ENCODE measurements at regions not wholly inside any gene's neighbourhood (a gene's known extent, or its start where the extent isn't known, plus 50 kb on each side); places are given as distances from the start of the nearest gene placed in this dataset.

- no peak for DNase-seq (ENCODE audit: low read depth in 1 of 2, low spot score in 2 of 2)
- ChIA-PET CTCF (ENCODE audit: partially characterized antibody) (interaction anchor here (0.6 to 4.0 kb wide), 34 partner anchors 9 to 772 kb away, joined by 3 to 42 read pairs (median 4); no protein-coding TSS in a partner anchor), POLR2A (ENCODE audit: partially characterized antibody) (interaction anchor here (1.1 kb wide), 1 partner anchor 15 kb away, joined by 3 read pairs; no protein-coding TSS in a partner anchor)
Measured at GRCh38 chr10:127679642-127680255, 57.2 kb upstream of the FOXI2 start.

More at GRCh38 chr10:127679642-127680255, 57.2 kb upstream of the FOXI2 start:
- Histone ChIP-seq H4K5ac (ENCODE audit: insufficient read length, low read depth, low read length) (no peak overlapping the region), H3K27ac (ENCODE audit: low read depth, low read length) (no peak overlapping the region), H3K23ac (ENCODE audit: insufficient read length) (no peak overlapping the region), H4K8ac (ENCODE audit: extremely low read depth, insufficient read depth, low read length) (no peak overlapping the region), H2BK12ac (ENCODE audit: low read depth, low read length) (no peak overlapping the region), H3K79me2 (ENCODE audit: control insufficient read depth in 1 of 2, insufficient read depth in 2 of 2, low read length in 2 of 2) (no peaks in the 10 kb centered on the region), H3K4me3 (ENCODE audit: extremely low read depth in 1 of 4, insufficient read depth in 2 of 4, low read depth in 3 of 4, low read length in 4 of 4) (no peak overlapping the region), H3K4me2 (ENCODE audit: insufficient read depth in 1 of 2, low read depth in 2 of 2, low read length in 2 of 2) (no peak overlapping the region), H3K79me1 (ENCODE audit: low read depth, low read length) (no peaks in the 10 kb centered on the region), H3K23me2 (ENCODE audit: low read depth, low read length) (no peaks in the 10 kb centered on the region), H3K9ac (replicated peaks in 1 of 4; ENCODE audit: extremely low read depth in 1 of 4, low read depth in 3 of 4, low read length in 3 of 4) (no peak overlapping the region), H3K4me1 (replicated peaks in 1 of 4; ENCODE audit: control insufficient read depth in 3 of 4, insufficient read depth in 4 of 4, low read length in 3 of 4) (no peaks in the 10 kb centered on the region), H3K9me3 (ENCODE audit: insufficient read depth in 2 of 2, low read depth in 1 of 2, low read length in 1 of 2) (no peaks in the 10 kb centered on the region), H2BK120ac (replicated peaks; ENCODE audit: low read depth, low read length) (no peak overlapping the region), H3K4ac (replicated peaks; ENCODE audit: insufficient read length, low read depth, low read length) (no peak overlapping the region), H3K56ac (replicated peaks; ENCODE audit: insufficient read length, low read depth, low read length) (no peak overlapping the region), H3K14ac (ENCODE audit: insufficient read length) (no peak overlapping the region), H3K27me3 (replicated peaks in 1 of 4; ENCODE audit: control insufficient read depth in 3 of 4, extremely low read depth in 1 of 4, insufficient read depth in 3 of 4, low read length in 3 of 4) (no peaks in the 10 kb centered on the region), H2BK20ac (ENCODE audit: low read length) (no peak overlapping the region), H2AFZ (ENCODE audit: low read length) (no peak overlapping the region), H2BK5ac (ENCODE audit: low read depth, low read length) (no peak overlapping the region), H3K36me3 (ENCODE audit: control insufficient read depth in 2 of 4, insufficient read depth in 4 of 4, low read length in 3 of 4) (no peaks in the 10 kb centered on the region), H4K20me1 (replicated peaks in 1 of 2; ENCODE audit: control insufficient read depth in 1 of 2, insufficient read depth in 2 of 2, low read length in 2 of 2) (no peaks in the 10 kb centered on the region), H3K18ac (ENCODE audit: extremely low read depth, low read length) (no peak overlapping the region), H2AK5ac (ENCODE audit: low read depth, low read length) (no peak overlapping the region), H2BK15ac (ENCODE audit: low read length) (no peak overlapping the region), H4K91ac (replicated peaks; ENCODE audit: insufficient read length, low read length) (no peak overlapping the region)
- WGBS, 2 experiments (ENCODE audit: extremely low coverage in 1 of 2, insufficient coverage in 1 of 2, insufficient read length in 1 of 2, insufficient replicate concordance in 2 of 2, low coverage in 1 of 2, low lambda C conversion rate in 2 of 2, missing lambda C conversion rate in 1 of 2) = 92% methylated on average over 3 of the region's 3 CpGs; no CpG with 5 or more reads in 1 of the 2 experiments
- FAIRE-seq = no peak
- TF ChIP-seq CBX8 (IDR thresholded peaks at IDR 0.05; ENCODE audit: borderline replicate concordance, low read depth, low read length) = no peak
- peak; percentile 35 to 59 (median 44); a peak in 3 of 4 replicates for TF ChIP-seq CTCF (IDR thresholded peaks at IDR 0.05; ENCODE audit: control extremely low read depth in 1 of 3, insufficient read depth in 1 of 3, low read depth in 1 of 3, low read length in 3 of 3)
- TF ChIP-seq JUND (IDR thresholded peaks at IDR 0.05; ENCODE audit: low read length) = no peak
- no peak for TF ChIP-seq KDM4A (IDR thresholded peaks at IDR 0.05; ENCODE audit: low read depth, low read length, severe bottlenecking)
- TF ChIP-seq RAD21 (IDR thresholded peaks at IDR 0.05 in 1 of 2, conservative IDR thresholded peaks at IDR 0.05 in 1 of 2; ENCODE audit: low read depth in 2 of 2, low read length in 2 of 2) = peak; percentile 57 to 61
- TF ChIP-seq SIX5 (IDR thresholded peaks at IDR 0.05; ENCODE audit: low read depth, low read length) = no peak
- 0 out of 2 replicates have a peak, but pooled peaks have one; percentile 43 for TF ChIP-seq KDM1A (IDR thresholded peaks at IDR 0.05; ENCODE audit: borderline replicate concordance, low read length)
- no peak for TF ChIP-seq KDM5A (IDR thresholded peaks at IDR 0.05; ENCODE audit: low read length)
